Ovary (tissue), 7 donors: ENCODE measurements at regions not wholly inside any gene's neighbourhood (a gene's known extent, or its start where the extent isn't known, plus 50 kb on each side); places are given as distances from the start of the nearest gene placed in this dataset.
"Not testable (repeated sequence)": the region's sequence is repeated elsewhere in the genome, so short reads cannot be mapped to it uniquely, and the experiment has no call there.

Experiments
- DNase-seq, 5 donors: peaks; one replicate each; pipeline ENCODE4 v3.0.0-alpha.2; 2019 to 2020
- H3K27ac ChIP-seq, 2 donors: fragments of 200-600 bp; one replicate each; pipeline versions ENCODE4 v1.5.1 to v1.8.0; 2019 to 2022
- H3K27me3 ChIP-seq: fragments of 200-600 bp; one replicate; pipeline ENCODE4 v1.8.0; 2022
- H3K36me3 ChIP-seq: fragments of 200-600 bp; sonication (generic); one replicate; pipeline ENCODE4 v1.5.1; 2019
- H3K4me1 ChIP-seq: one replicate; pipeline ENCODE4 v1.8.1; 2013; ENCODE audit warnings: mild to moderate bottlenecking, moderate library complexity; ENCODE audit not compliant: insufficient read depth
- H3K4me3 ChIP-seq: fragments of 200-600 bp; sonication (generic); one replicate; pipeline ENCODE4 v1.5.1; 2017
- H3K9me3 ChIP-seq, 2 donors: fragments of 200-600 bp in 1 of 2; sonication (generic) in 1 of 2; one replicate each; pipeline versions ENCODE4 v1.5.1 to v1.8.1; 2013 to 2019; ENCODE audit warnings: mild to moderate bottlenecking in 1 of 2, moderate library complexity in 1 of 2
- CTCF ChIP-seq, 3 donors: fragments of 450-650 bp in 2 of 3; fragments of 200-600 bp in 1 of 3; IDR thresholded peaks; one replicate each; pipeline versions ENCODE4 v1.5.1 to v1.8.0; 2016 to 2022; ENCODE audit warnings: antibody characterized with exemption in 3 of 3, mild to moderate bottlenecking in 1 of 3
- EP300 ChIP-seq: sonication (generic); formaldehyde crosslinking; IDR thresholded peaks from one replicate; pipeline ENCODE4 v1.6.1; 2017; ENCODE audit warnings: antibody characterized with exemption
- POLR2A ChIP-seq: fragments of 450-650 bp; IDR thresholded peaks from one replicate; pipeline ENCODE4 v1.6.1; 2017; ENCODE audit warnings: antibody characterized with exemption, mild to moderate bottlenecking, moderate library complexity
- WGBS, 3 donors: extraction: QIAGEN DNeasy Blood & Tissue Kit in 1 of 3; methylation state at CpG; one replicate each; pipeline versions ENCODE4 v1.1.5 to v1.1.7; 2013 to 2017; 5-methylcytosine and 5-hydroxymethylcytosine counted together
- intact Hi-C, 4 donors: fragments of 100-400 bp; cut with DNase I; formaldehyde crosslinking; loops; one replicate each; pipeline versions ENCODE4 v1.11.0 to v1.15.1; 2022 to 2023
- donor health status: DM: no; HTN: no; CAD: no; lungs with moderate emphysema.
- donor health status: DM: no; HTN: no; CAD: no.
- donor health status: Bipolar disorder and iron deficiency.
- donor health status: DM: no; HTN: no; CAD: no.
- donor health status: DM: yes; HTN: yes; CAD: no.

GRCh38 chr7:106713452-106713851 lies 52.5 kb upstream of the CCDC71L start:
- H3K4me1 ChIP-seq, H3K27me3 ChIP-seq, DNase-seq, H3K4me3 ChIP-seq, H3K9me3 ChIP-seq, intact Hi-C loops, H3K36me3 ChIP-seq, H3K27ac ChIP-seq: not testable (repeated sequence)
- 87 to 96% (median 87%) methylated on average over 1 of the region's 1 CpG for WGBS, 3 donors

- 88 to 92% (median 90%) methylated on average over 6 of the region's 6 CpGs for WGBS, 3 donors
- H3K4me3 ChIP-seq, H3K27ac ChIP-seq, DNase-seq, H3K9me3 ChIP-seq, H3K36me3 ChIP-seq, H3K27me3 ChIP-seq, intact Hi-C loops, H3K4me1 ChIP-seq: not testable (repeated sequence)
Observed at GRCh38 chr7:106714590-106715442, 53.9 kb upstream of the CCDC71L start.

GRCh38 chr7:106715730-106716129 lies 54.8 kb upstream of the CCDC71L start:
- intact Hi-C loops, result no loop called here
- no peaks in the 10 kb centered on the region for H3K9me3 ChIP-seq
- no peaks in the 10 kb centered on the region for H3K36me3 ChIP-seq
- H3K27me3 ChIP-seq, result no peaks in the 10 kb centered on the region
- no peak for DNase-seq
- WGBS, 3 donors, result 91 to 97% (median 91%) methylated on average over 2 of the region's 2 CpGs
- no peaks in the 10 kb centered on the region for H3K4me1 ChIP-seq
- H3K4me3 ChIP-seq, result no peak overlapping the region
- TF ChIP-seq POLR2A (no peak), CTCF (IDR thresholded peaks at IDR 0.05) (no peak), EP300 (no peak)
- H3K27ac ChIP-seq, result no peak overlapping the region

- Histone ChIP-seq H3K4me1 (no peaks in the 10 kb centered on the region), H3K9me3 (no peaks in the 10 kb centered on the region), H3K36me3 (no peaks in the 10 kb centered on the region), H3K27me3 (no peaks in the 10 kb centered on the region), H3K4me3 (no peak overlapping the region), H3K27ac (no peak overlapping the region)
- TF ChIP-seq POLR2A, result no peak
- no peak for TF ChIP-seq EP300
- TF ChIP-seq CTCF (IDR thresholded peaks at IDR 0.05), result no peak
- WGBS, 3 donors, result 84 to 95% (median 94%) methylated on average over 1 of the region's 1 CpG
- no peak for DNase-seq
- intact Hi-C loops, result no loop called here
Observed at GRCh38 chr7:106717254-106717954, 56.4 kb upstream of the CCDC71L start.

- Histone ChIP-seq H3K4me1 (no peaks in the 10 kb centered on the region), H3K27me3 (no peaks in the 10 kb centered on the region), H3K9me3 (no peaks in the 10 kb centered on the region), H3K27ac (no peak overlapping the region), H3K4me3 (no peak overlapping the region), H3K36me3 (no peaks in the 10 kb centered on the region)
- WGBS, 3 donors, result 8 to 31% (median 25%) methylated on average over 3 of the region's 3 CpGs
- no peak for DNase-seq
- no peak for TF ChIP-seq CTCF (IDR thresholded peaks at IDR 0.05)
- no peak for TF ChIP-seq EP300
- no peak for TF ChIP-seq POLR2A
- intact Hi-C loops, result no loop called here
Observed at GRCh38 chr7:106717955-106718871, 57.3 kb upstream of the CCDC71L start.
